WTC11 (cell line): ENCODE measurements at regions not wholly inside any gene's neighbourhood (a gene's known extent, or its start where the extent isn't known, plus 50 kb on each side); places are given as distances from the start of the nearest gene placed in this dataset.

Experiments used
- ATF2 ChIP-seq: sonication (generic); formaldehyde crosslinking; IDR thresholded peaks from 2 replicates; pipeline ENCODE4 v1.8.1; 2022; ENCODE audit warnings: low read depth, missing genetic modification reagents, borderline replicate concordance
- ATF3 ChIP-seq: sonication (generic); formaldehyde crosslinking; conservative IDR thresholded peaks from 2 replicates; pipeline ENCODE4 v1.8.1; 2022; ENCODE audit warnings: mild to moderate bottlenecking, missing genetic modification reagents
- CREM ChIP-seq: sonication (generic); formaldehyde crosslinking; IDR thresholded peaks from 2 replicates; pipeline ENCODE4 v1.8.1; 2022; ENCODE audit warnings: mild to moderate bottlenecking, missing genetic modification reagents, moderate library complexity
- CTCF ChIP-seq: fragments of 200-600 bp; IDR thresholded peaks from 2 replicates; pipeline ENCODE4 v1.8.0; 2022; ENCODE audit warnings: antibody characterized with exemption
- E2F1 ChIP-seq: sonication (generic); formaldehyde crosslinking; IDR thresholded peaks from 2 replicates; pipeline ENCODE4 v1.8.0; 2022; ENCODE audit warnings: mild to moderate bottlenecking, missing genetic modification reagents
- E2F5 ChIP-seq: sonication (generic); formaldehyde crosslinking; IDR thresholded peaks from 2 replicates; pipeline ENCODE4 v1.8.1; 2022; ENCODE audit warnings: mild to moderate bottlenecking, moderate library complexity, missing genetic modification reagents
- ESRRA ChIP-seq: sonication (generic); formaldehyde crosslinking; IDR thresholded peaks from 2 replicates; pipeline ENCODE4 v1.8.1; 2022; ENCODE audit warnings: mild to moderate bottlenecking, missing genetic modification reagents, borderline replicate concordance
- FOXK1 ChIP-seq: sonication (generic); formaldehyde crosslinking; IDR thresholded peaks from 2 replicates; pipeline ENCODE4 v1.8.0; 2022; ENCODE audit warnings: mild to moderate bottlenecking, moderate library complexity, missing genetic modification reagents
- ZNF121 ChIP-seq: sonication (generic); formaldehyde crosslinking; IDR thresholded peaks from 2 replicates; pipeline ENCODE4 v1.8.0; 2023; ENCODE audit warnings: missing genetic modification reagents
- ZNF263 ChIP-seq: sonication (generic); formaldehyde crosslinking; IDR thresholded peaks from 2 replicates; pipeline ENCODE4 v1.8.1; 2022; ENCODE audit warnings: low read depth, mild to moderate bottlenecking, moderate library complexity, missing genetic modification reagents
- ZNF423 ChIP-seq: fragments of 250-450 bp; sonication (Bioruptor Pico); IDR thresholded peaks from 2 replicates; pipeline ENCODE4 v2.1.2; 2022; ENCODE audit warnings: mild to moderate bottlenecking, moderate library complexity
- TF ChIP-seq, protein P1 (sequence below): sonication (generic); formaldehyde crosslinking; IDR thresholded peaks from 2 replicates; pipeline ENCODE4 v1.8.0; 2022; ENCODE audit warnings: missing genetic modification reagents

DNA sequence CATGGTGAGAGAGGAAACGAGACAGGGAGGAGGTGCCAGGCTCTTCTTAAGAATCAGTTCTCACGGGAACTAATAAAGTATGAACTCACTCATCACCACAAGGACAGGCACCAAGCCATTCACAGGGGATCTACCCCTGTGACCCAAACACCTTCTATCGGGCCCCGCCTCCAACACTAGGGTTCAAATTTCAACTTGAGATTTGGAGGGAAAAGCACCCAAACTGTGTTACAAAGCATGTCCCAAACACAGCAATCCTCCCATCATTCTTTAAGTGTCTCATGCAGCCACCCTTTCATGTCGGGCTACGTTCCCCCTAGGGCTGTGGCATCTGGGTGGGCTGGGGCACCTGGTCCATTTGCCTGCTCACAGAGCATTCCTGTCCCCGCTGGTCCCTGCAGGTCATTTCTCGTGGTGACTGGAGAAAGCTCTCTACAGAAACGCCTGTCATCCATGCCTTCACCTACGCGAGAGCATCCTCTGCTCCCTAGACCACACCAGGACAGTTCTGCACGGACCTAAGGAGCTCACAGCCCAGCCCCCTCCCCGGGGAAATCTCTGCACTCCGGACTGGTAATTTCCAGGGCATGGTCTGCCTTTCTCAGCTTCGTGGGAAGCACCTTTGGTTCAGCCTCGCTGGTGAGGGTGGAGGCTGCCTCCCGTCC, 79.6 kb downstream of the TTLL2 start:
- TF ChIP-seq E2F5 (CRISPR knock-in tag): no peak
- TF ChIP-seq ZNF121: no peak
- no peak for TF ChIP-seq CTCF
- TF ChIP-seq ATF3 (CRISPR knock-in tag): no peak
- TF ChIP-seq E2F1 (CRISPR knock-in tag): no peak
- TF ChIP-seq ESRRA (CRISPR knock-in tag): no peak
- TF ChIP-seq CREM (CRISPR knock-in tag): no peak
- TF ChIP-seq ZNF423 (CRISPR knock-in tag): no peak
- no peak for TF ChIP-seq FOXK1 (CRISPR knock-in tag)
- TF ChIP-seq ZNF263 (CRISPR knock-in tag): no peak
- TF ChIP-seq, protein P1, sequence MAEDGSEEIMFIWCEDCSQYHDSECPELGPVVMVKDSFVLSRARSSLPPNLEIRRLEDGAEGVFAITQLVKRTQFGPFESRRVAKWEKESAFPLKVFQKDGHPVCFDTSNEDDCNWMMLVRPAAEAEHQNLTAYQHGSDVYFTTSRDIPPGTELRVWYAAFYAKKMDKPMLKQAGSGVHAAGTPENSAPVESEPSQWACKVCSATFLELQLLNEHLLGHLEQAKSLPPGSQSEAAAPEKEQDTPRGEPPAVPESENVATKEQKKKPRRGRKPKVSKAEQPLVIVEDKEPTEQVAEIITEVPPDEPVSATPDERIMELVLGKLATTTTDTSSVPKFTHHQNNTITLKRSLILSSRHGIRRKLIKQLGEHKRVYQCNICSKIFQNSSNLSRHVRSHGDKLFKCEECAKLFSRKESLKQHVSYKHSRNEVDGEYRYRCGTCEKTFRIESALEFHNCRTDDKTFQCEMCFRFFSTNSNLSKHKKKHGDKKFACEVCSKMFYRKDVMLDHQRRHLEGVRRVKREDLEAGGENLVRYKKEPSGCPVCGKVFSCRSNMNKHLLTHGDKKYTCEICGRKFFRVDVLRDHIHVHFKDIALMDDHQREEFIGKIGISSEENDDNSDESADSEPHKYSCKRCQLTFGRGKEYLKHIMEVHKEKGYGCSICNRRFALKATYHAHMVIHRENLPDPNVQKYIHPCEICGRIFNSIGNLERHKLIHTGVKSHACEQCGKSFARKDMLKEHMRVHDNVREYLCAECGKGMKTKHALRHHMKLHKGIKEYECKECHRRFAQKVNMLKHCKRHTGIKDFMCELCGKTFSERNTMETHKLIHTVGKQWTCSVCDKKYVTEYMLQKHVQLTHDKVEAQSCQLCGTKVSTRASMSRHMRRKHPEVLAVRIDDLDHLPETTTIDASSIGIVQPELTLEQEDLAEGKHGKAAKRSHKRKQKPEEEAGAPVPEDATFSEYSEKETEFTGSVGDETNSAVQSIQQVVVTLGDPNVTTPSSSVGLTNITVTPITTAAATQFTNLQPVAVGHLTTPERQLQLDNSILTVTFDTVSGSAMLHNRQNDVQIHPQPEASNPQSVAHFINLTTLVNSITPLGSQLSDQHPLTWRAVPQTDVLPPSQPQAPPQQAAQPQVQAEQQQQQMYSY: no peak
- TF ChIP-seq ATF2 (CRISPR knock-in tag): no peak
